Body of pancreas (tissue), 4 donors: ENCODE measurements at regions not wholly inside any gene's neighbourhood (a gene's known extent, or its start where the extent isn't known, plus 50 kb on each side); places are given as distances from the start of the nearest gene placed in this dataset.
"Not testable (repeated sequence)": the region's sequence is repeated elsewhere in the genome, so short reads cannot be mapped to it uniquely, and the experiment has no call there.

Source experiments
- ATAC-seq: fragments of 150-250 bp; one replicate; pipeline ENCODE4 v1.9.1; 2016
- DNase-seq, 4 donors: peaks; one replicate each; pipeline ENCODE4 v3.0.0-alpha.2; 2019
- H3K27ac ChIP-seq, 4 donors: fragments of 200-600 bp; sonication (generic); 1 replicate in 3 of 4; 2 replicates in 1 of 4; pipeline versions ENCODE4 v1.5.1 to v1.6.1; 2016 to 2019; ENCODE audit warnings: mild to moderate bottlenecking in 1 of 4, mixed read lengths in 1 of 4, moderate library complexity in 1 of 4
- H3K27me3 ChIP-seq, 2 donors: fragments of 200-600 bp; sonication (generic); one replicate each; pipeline ENCODE4 v1.6.0; 2016; ENCODE audit warnings: mild to moderate bottlenecking in 1 of 2
- H3K36me3 ChIP-seq, 2 donors: fragments of 200-600 bp; sonication (generic); replicated peaks in 1 of 2; 2 replicates each; pipeline ENCODE4 v1.5.1; 2016; ENCODE audit warnings: low read depth in 2 of 2; ENCODE audit not compliant: insufficient read depth in 1 of 2
- H3K4me1 ChIP-seq: fragments of 200-600 bp; sonication (generic); one replicate; pipeline ENCODE4 v1.6.0; 2016
- H3K4me3 ChIP-seq, 2 donors: fragments of 200-600 bp; sonication (generic); 1 replicate in 1 of 2; 2 replicates in 1 of 2; pipeline ENCODE4 v1.5.1; 2016 to 2019
- H3K9me3 ChIP-seq, 3 donors: fragments of 200-600 bp; sonication (generic); 1 replicate in 2 of 3; 2 replicates in 1 of 3; pipeline ENCODE4 v1.5.1; 2016
- POLR2A ChIP-seq, 3 donors: fragments of 450-650 bp; IDR thresholded peaks; one replicate each; pipeline ENCODE4 v1.6.1; 2016; ENCODE audit warnings: antibody characterized with exemption in 3 of 3, mild to moderate bottlenecking in 2 of 3
- WGBS, 2 donors: methylation state at CpG; one replicate each; pipeline ENCODE4 v1.1.5; 2017; 5-methylcytosine and 5-hydroxymethylcytosine counted together
- intact Hi-C: fragments of 100-400 bp; cut with DNase I; formaldehyde crosslinking; loops from one replicate; pipeline ENCODE4 v1.15.1; 2023
- TF ChIP-seq, protein P1 (sequence below), 7 experiments: fragments of 450-650 bp in 4 of 7; fragments of 200-600 bp in 3 of 7; sonication (generic) in 3 of 7; IDR thresholded peaks; one replicate each; pipeline ENCODE4 v1.5.1; 2016 to 2019; ENCODE audit warnings: antibody characterized with exemption in 7 of 7

DNA sequence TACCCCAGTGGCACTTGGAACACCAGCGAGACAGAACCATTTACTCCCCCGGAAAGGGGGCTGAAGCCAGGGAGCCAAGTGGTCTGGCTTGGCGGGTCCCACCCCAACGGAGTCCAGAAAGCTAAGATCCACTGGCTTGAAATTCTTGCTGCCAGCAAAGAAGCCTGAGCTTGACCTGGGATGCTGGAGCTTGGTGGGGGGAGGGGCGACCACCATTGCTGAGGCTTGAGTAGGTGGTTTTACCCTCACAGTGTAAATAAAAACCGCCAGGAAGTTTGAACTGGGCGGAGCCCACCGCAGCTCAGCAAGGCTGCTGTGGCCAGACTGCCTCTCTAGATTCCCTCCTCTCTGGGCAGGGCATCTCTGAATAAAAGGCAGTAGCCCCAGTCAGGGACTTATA is 62.8 kb downstream of the RPS24 start:
- intact Hi-C loops, result not testable (repeated sequence)
- WGBS, 2 donors, result 40 to 63% methylated on average over 8 of the region's 8 CpGs

DNA sequence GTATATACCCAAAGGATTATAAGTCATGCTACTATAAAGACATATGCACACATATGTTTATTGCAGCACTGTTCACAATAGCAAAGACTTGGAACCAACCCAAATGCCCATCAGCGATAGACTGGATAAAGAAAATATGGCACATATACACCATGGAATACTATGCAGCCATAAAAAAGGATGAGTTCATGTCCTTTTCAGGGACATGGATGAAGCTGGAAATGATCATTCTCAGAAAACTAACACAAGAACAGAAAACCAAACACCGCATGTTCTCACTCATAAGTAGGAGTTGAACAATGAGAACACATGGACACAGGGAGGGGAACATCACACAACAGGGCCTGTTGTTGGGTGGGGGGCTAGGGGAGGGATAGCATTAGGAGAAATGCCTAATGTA is 68.9 kb downstream of the RPS24 start:
- intact Hi-C loops, H3K27me3 ChIP-seq, H3K36me3 ChIP-seq, ATAC-seq, H3K9me3 ChIP-seq, H3K4me3 ChIP-seq, DNase-seq, H3K27ac ChIP-seq, H3K4me1 ChIP-seq: not testable (repeated sequence)
- WGBS, 2 donors, result 94 to 95% methylated on average over 2 of the region's 2 CpGs

More for the DNA sequence above, 62.8 kb downstream of the RPS24 start:
- H3K9me3 ChIP-seq, H3K27ac ChIP-seq, H3K4me3 ChIP-seq, H3K36me3 ChIP-seq, H3K4me1 ChIP-seq, DNase-seq, H3K27me3 ChIP-seq, ATAC-seq: not testable (repeated sequence)

DNA sequence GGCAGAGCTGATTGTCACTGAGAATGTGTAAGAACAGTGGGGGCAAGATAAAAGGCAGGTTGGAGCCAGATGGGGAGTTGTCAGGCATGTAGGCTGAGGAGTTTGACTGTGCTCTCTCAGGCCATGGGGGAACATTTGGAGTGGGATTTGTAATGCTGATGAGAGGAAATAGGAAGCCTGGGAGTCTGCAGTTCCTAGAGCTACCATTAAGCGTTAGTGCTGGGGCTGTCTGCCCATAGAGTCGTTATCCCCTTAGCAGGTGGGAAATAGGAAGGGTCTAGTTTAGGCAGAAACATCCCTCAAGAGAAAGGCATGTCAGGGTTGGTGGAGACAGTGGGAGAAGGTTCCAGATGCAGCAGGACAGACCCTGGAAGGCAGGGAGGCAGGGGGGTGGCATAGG is 75.5 kb downstream of the RPS24 start:
- no peak for ATAC-seq
- no peaks in the 10 kb centered on the region for H3K4me1 ChIP-seq
- TF ChIP-seq POLR2A (IDR thresholded peaks at IDR 0.05), result no peak
- TF ChIP-seq, protein P1, sequence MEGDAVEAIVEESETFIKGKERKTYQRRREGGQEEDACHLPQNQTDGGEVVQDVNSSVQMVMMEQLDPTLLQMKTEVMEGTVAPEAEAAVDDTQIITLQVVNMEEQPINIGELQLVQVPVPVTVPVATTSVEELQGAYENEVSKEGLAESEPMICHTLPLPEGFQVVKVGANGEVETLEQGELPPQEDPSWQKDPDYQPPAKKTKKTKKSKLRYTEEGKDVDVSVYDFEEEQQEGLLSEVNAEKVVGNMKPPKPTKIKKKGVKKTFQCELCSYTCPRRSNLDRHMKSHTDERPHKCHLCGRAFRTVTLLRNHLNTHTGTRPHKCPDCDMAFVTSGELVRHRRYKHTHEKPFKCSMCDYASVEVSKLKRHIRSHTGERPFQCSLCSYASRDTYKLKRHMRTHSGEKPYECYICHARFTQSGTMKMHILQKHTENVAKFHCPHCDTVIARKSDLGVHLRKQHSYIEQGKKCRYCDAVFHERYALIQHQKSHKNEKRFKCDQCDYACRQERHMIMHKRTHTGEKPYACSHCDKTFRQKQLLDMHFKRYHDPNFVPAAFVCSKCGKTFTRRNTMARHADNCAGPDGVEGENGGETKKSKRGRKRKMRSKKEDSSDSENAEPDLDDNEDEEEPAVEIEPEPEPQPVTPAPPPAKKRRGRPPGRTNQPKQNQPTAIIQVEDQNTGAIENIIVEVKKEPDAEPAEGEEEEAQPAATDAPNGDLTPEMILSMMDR (IDR thresholded peaks at IDR 0.05), result no peak

DNA sequence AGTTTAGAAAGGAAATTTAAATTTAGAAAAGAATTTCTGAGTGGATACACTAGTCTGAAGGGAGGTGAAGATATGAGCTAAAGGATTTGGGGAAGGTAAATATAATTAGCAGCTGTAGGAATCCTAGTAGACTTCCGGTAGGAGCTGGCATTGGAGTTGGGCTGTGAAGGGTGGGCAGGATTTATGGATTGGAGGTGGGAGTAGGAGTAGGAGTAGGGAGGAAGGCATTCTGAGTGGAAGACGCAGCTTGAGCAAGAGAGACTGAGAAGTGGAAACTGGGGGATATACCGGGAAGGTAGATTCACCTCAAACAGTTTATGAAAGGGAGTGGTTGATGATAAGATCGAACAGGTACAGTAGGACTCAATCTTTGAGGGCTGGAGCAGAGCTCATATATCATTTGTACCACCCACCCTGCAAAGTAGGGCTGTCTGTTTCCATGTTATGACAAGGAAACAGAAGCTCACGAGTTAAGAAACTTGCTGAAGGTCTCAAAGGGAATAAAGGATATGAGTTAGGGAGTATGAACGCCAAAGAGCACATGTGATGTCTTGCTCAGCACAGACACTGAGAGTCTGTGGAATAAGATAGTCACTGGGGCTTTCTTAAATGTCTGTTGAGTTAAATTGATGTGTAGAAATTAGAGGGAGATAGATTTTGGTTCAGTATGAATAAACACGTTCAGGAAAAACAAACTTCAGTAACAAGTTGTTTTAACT is 81.6 kb downstream of the RPS24 start:
- TF ChIP-seq, protein P1 (IDR thresholded peaks at IDR 0.05), result no peak
- Histone ChIP-seq H3K4me3 (no peak overlapping the region), H3K27me3 (no peaks in the 10 kb centered on the region), H3K9me3 (no peaks in the 10 kb centered on the region), H3K4me1 (no peaks in the 10 kb centered on the region), H3K27ac (no peak overlapping the region), H3K36me3 (no peaks in the 10 kb centered on the region)
- DNase-seq (no peak), ATAC-seq (no peak)
- intact Hi-C loops, result no loop called here
- WGBS, 2 donors, result 49 to 57% methylated on average over 7 of the region's 7 CpGs

More for the DNA sequence above, 75.5 kb downstream of the RPS24 start:
- no peak overlapping the region for H3K27ac ChIP-seq
- intact Hi-C loops, result no loop called here
- no peak for DNase-seq
- 32 to 33% methylated on average over 2 of the region's 2 CpGs for WGBS, 2 donors
- H3K9me3 ChIP-seq, result no peaks in the 10 kb centered on the region
- no peaks in the 10 kb centered on the region for H3K27me3 ChIP-seq
- H3K4me3 ChIP-seq, result no peak overlapping the region
- no peaks in the 10 kb centered on the region for H3K36me3 ChIP-seq

- Histone ChIP-seq H3K27ac (no peak overlapping the region), H3K36me3 (no peaks in the 10 kb centered on the region), H3K9me3 (no peaks in the 10 kb centered on the region), H3K4me1 (no peaks in the 10 kb centered on the region), H3K27me3 (no peaks in the 10 kb centered on the region), H3K4me3 (no peak overlapping the region)
- no peak for DNase-seq
- intact Hi-C loops, result no loop called here
- no peak for TF ChIP-seq POLR2A (IDR thresholded peaks at IDR 0.05)
- TF ChIP-seq, protein P1 (IDR thresholded peaks at IDR 0.05), result no peak
- 62 to 80% methylated on average over 4 of the region's 4 CpGs for WGBS, 2 donors
- ATAC-seq, result no peak
Measured at GRCh38 chr10:78116361-78116760, 82.7 kb downstream of the RPS24 start.

DNA sequence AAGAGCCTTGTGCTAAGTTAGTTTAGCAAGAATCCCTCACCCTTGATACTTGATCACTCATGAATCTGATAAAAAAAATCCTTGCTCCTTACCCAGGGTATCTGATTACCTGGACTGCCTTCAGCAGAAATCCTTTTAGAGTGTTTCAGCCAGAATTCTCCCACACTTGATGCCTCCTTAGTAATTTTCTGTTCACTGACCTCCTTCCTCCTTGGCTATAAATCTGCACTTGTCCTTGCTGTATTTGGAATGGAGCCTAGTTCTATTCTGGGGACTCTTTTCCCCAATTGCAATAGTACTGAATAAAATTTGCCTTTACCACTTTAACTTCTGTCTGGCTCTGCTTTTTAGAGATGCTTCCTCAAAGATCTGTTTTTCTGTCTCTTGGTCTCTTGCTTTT is 84.9 kb downstream of the RPS24 start:
- no peaks in the 10 kb centered on the region for H3K9me3 ChIP-seq
- H3K27ac ChIP-seq, result no peak overlapping the region
- ATAC-seq (no peak), DNase-seq (no peak)
- intact Hi-C loops, result no loop called here
- no peaks in the 10 kb centered on the region for H3K27me3 ChIP-seq
- H3K36me3 ChIP-seq, result no peaks in the 10 kb centered on the region
- no peak for TF ChIP-seq POLR2A (IDR thresholded peaks at IDR 0.05)
- TF ChIP-seq, protein P1 (IDR thresholded peaks at IDR 0.05), result no peak
- no peaks in the 10 kb centered on the region for H3K4me1 ChIP-seq
- H3K4me3 ChIP-seq, result no peak overlapping the region
